Vagina (tissue), 2 donors: ENCODE measurements at regions not wholly inside any gene's neighbourhood (a gene's known extent, or its start where the extent isn't known, plus 50 kb on each side); places are given as distances from the start of the nearest gene placed in this dataset.

Experiments used
- DNase-seq, 2 donors: peaks; one replicate each; pipeline ENCODE4 v3.0.0-alpha.2; 2017; ENCODE audit errors: extremely low spot score in 2 of 2
- H3K27ac ChIP-seq: fragments of 200-600 bp; sonication (generic); one replicate; pipeline ENCODE4 v1.5.1; 2019
- H3K27me3 ChIP-seq: fragments of 200-600 bp; sonication (generic); one replicate; pipeline ENCODE4 v1.5.1; 2019
- H3K36me3 ChIP-seq, 2 donors: fragments of 200-600 bp; sonication (generic); one replicate each; pipeline ENCODE4 v1.5.1; 2017 to 2019
- H3K4me1 ChIP-seq: fragments of 200-600 bp; sonication (generic); one replicate; pipeline ENCODE4 v1.5.1; 2019
- H3K4me3 ChIP-seq, 2 donors: fragments of 200-600 bp; sonication (generic); 1 replicate in 1 of 2; 2 replicates in 1 of 2; pipeline ENCODE4 v1.5.1; 2016 to 2019
- H3K9me3 ChIP-seq: fragments of 200-600 bp; sonication (generic); one replicate; pipeline ENCODE4 v1.5.1; 2019
- CTCF ChIP-seq, 3 experiments: fragments of 450-650 bp in 2 of 3; fragments of 200-600 bp in 1 of 3; sonication (generic) in 1 of 3; IDR thresholded peaks; one replicate each; pipeline ENCODE4 v1.5.1; 2017 to 2019; ENCODE audit warnings: antibody characterized with exemption in 3 of 3, mild to moderate bottlenecking in 2 of 3, moderate library complexity in 2 of 3
- POLR2A ChIP-seq, 2 donors: fragments of 450-650 bp; IDR thresholded peaks; one replicate each; pipeline ENCODE4 v1.6.1; 2017; ENCODE audit warnings: antibody characterized with exemption in 2 of 2, mild to moderate bottlenecking in 2 of 2, moderate library complexity in 2 of 2
- POLR2AphosphoS5 ChIP-seq, 2 donors: sonication (generic); formaldehyde crosslinking; IDR thresholded peaks; one replicate each; pipeline ENCODE4 v1.9.0; 2017; ENCODE audit warnings: antibody characterized with exemption in 2 of 2, mild to moderate bottlenecking in 2 of 2, low read depth in 1 of 2; ENCODE audit not compliant: insufficient read depth in 1 of 2
- intact Hi-C: fragments of 100-400 bp; cut with DNase I; formaldehyde crosslinking; loops from one replicate; pipeline ENCODE4 v1.15.1; 2023

GRCh38 chr11:37951996-37952395, 1354.0 kb upstream of the RAG2 start:
- intact Hi-C loops = no loop called here
- TF ChIP-seq POLR2AphosphoS5 (IDR thresholded peaks at IDR 0.05; ENCODE audit: insufficient read depth in 1 of 2, low read depth in 1 of 2) = no peak
- no peak for DNase-seq
- no peak overlapping the region for H3K4me3 ChIP-seq
- H3K4me1 ChIP-seq = no peaks in the 10 kb centered on the region
- H3K27me3 ChIP-seq = no peaks in the 10 kb centered on the region
- no peaks in the 10 kb centered on the region for H3K9me3 ChIP-seq
- no peaks in the 10 kb centered on the region for H3K36me3 ChIP-seq
- no peak overlapping the region for H3K27ac ChIP-seq

GRCh38 chr11:37948258-37948657, 1350.2 kb upstream of the RAG2 start:
- no peaks in the 10 kb centered on the region for H3K27me3 ChIP-seq
- H3K4me3 ChIP-seq = no peak overlapping the region
- H3K36me3 ChIP-seq = no peaks in the 10 kb centered on the region
- intact Hi-C loops = no loop called here
- H3K27ac ChIP-seq = no peak overlapping the region
- no peaks in the 10 kb centered on the region for H3K9me3 ChIP-seq
- no peaks in the 10 kb centered on the region for H3K4me1 ChIP-seq
- TF ChIP-seq CTCF (IDR thresholded peaks at IDR 0.05) = no peak
- TF ChIP-seq POLR2A (IDR thresholded peaks at IDR 0.05) = no peak
- no peak for TF ChIP-seq POLR2AphosphoS5 (IDR thresholded peaks at IDR 0.05; ENCODE audit: insufficient read depth in 1 of 2, low read depth in 1 of 2)
- no peak for DNase-seq

- H3K27me3 ChIP-seq = no peaks in the 10 kb centered on the region
- no peak overlapping the region for H3K4me3 ChIP-seq
- DNase-seq = no peak
- H3K9me3 ChIP-seq = no peaks in the 10 kb centered on the region
- intact Hi-C loops = no loop called here
- no peaks in the 10 kb centered on the region for H3K4me1 ChIP-seq
- no peak overlapping the region for H3K27ac ChIP-seq
- TF ChIP-seq CTCF (IDR thresholded peaks at IDR 0.05) (no peak), POLR2AphosphoS5 (IDR thresholded peaks at IDR 0.05; ENCODE audit: insufficient read depth in 1 of 2, low read depth in 1 of 2) (no peak), POLR2A (IDR thresholded peaks at IDR 0.05) (no peak)
- H3K36me3 ChIP-seq = no peaks in the 10 kb centered on the region
These were observed 1349.8 kb upstream of the RAG2 start for GRCh38 chr11:37947821-37948220.

- DNase-seq = no peak
- H3K4me1 ChIP-seq = no peaks in the 10 kb centered on the region
- intact Hi-C loops = no loop called here
- TF ChIP-seq CTCF (IDR thresholded peaks at IDR 0.05) = peak in 1 of 3 experiments; percentile 31
- no peak for TF ChIP-seq POLR2AphosphoS5 (IDR thresholded peaks at IDR 0.05; ENCODE audit: insufficient read depth in 1 of 2, low read depth in 1 of 2)
- no peak overlapping the region for H3K27ac ChIP-seq
- H3K9me3 ChIP-seq = no peaks in the 10 kb centered on the region
- no peaks in the 10 kb centered on the region for H3K36me3 ChIP-seq
- H3K27me3 ChIP-seq = no peaks in the 10 kb centered on the region
- H3K4me3 ChIP-seq = no peak overlapping the region
These were observed 1348.2 kb upstream of the RAG2 start for GRCh38 chr11:37946155-37946766.

- Histone ChIP-seq H3K36me3 (no peaks in the 10 kb centered on the region), H3K9me3 (no peaks in the 10 kb centered on the region), H3K27me3 (no peaks in the 10 kb centered on the region), H3K4me3 (no peak overlapping the region), H3K4me1 (no peaks in the 10 kb centered on the region), H3K27ac (no peak overlapping the region)
- intact Hi-C loops = no loop called here
- no peak for TF ChIP-seq POLR2A (IDR thresholded peaks at IDR 0.05)
- no peak for TF ChIP-seq POLR2AphosphoS5 (IDR thresholded peaks at IDR 0.05; ENCODE audit: insufficient read depth in 1 of 2, low read depth in 1 of 2)
- no peak for TF ChIP-seq CTCF (IDR thresholded peaks at IDR 0.05)
- DNase-seq = no peak
These were observed 1344.0 kb upstream of the RAG2 start for GRCh38 chr11:37942081-37942480.
